Common myeloid progenitor, CD34-positive (primary cell): ENCODE measurements at regions not wholly inside any gene's neighbourhood (a gene's known extent, or its start where the extent isn't known, plus 50 kb on each side); places are given as distances from the start of the nearest gene placed in this dataset.

Source experiments
- CTCF ChIA-PET: fragments of 350-600 bp; sonication (Branson Sonifier 250); formaldehyde crosslinking; loops from one replicate; lab custom pipeline; 2021; ENCODE audit warnings: antibody characterized with exemption; lab: Charles Lee
- POLR2A ChIA-PET: fragments of 350-600 bp; sonication (Branson Sonifier 250); formaldehyde crosslinking; loops from one replicate; lab custom pipeline; 2021; ENCODE audit warnings: antibody characterized with exemption; lab: Charles Lee
- DNase-seq, 3 donors: peaks; one replicate each; pipeline versions ENCODE4 v3.0.0 to v3.0.0-alpha.2; 2013
- H3K27ac ChIP-seq, 2 experiments: 1 replicate in 1 of 2; 2 replicates in 1 of 2; pipeline ENCODE4 v1.7.0; 2013; ENCODE audit warnings: inconsistent platforms in 2 of 2, low read length in 2 of 2, mild to moderate bottlenecking in 2 of 2, low read depth in 1 of 2, moderate library complexity in 1 of 2; ENCODE audit not compliant: severe bottlenecking in 2 of 2, insufficient read depth in 1 of 2, poor library complexity in 1 of 2
- H3K27me3 ChIP-seq, 5 experiments: replicated peaks in 2 of 5; 1 replicate in 3 of 5; 2 replicates in 2 of 5; pipeline versions ENCODE4 v1.6.1 to v1.7.0; 2013; ENCODE audit warnings: low read length in 4 of 5, mild to moderate bottlenecking in 2 of 5, moderate library complexity in 2 of 5, inconsistent platforms in 1 of 5; ENCODE audit not compliant: insufficient read depth in 5 of 5, control insufficient read depth in 4 of 5
- H3K36me3 ChIP-seq, 4 experiments: 1 replicate in 2 of 4; 2 replicates in 2 of 4; pipeline versions ENCODE4 v1.6.1 to v1.7.0; 2013; ENCODE audit warnings: low read length in 3 of 4, control low read depth in 1 of 4, mild to moderate bottlenecking in 1 of 4; ENCODE audit not compliant: control insufficient read depth in 4 of 4, insufficient read depth in 4 of 4
- H3K4me1 ChIP-seq, 4 experiments: 1 replicate in 3 of 4; 2 replicates in 1 of 4; pipeline versions ENCODE4 v1.6.1 to v1.7.1; 2013; ENCODE audit warnings: low read length in 3 of 4, mild to moderate bottlenecking in 3 of 4, control low read depth in 1 of 4, inconsistent platforms in 1 of 4, moderate library complexity in 1 of 4; ENCODE audit not compliant: control insufficient read depth in 4 of 4, insufficient read depth in 4 of 4; ENCODE audit errors: control extremely low read depth in 1 of 4
- H3K4me3 ChIP-seq, 7 experiments: 1 replicate in 4 of 7; 2 replicates in 3 of 7; pipeline versions ENCODE4 v1.5.1 to v1.7.0; 2013; ENCODE audit warnings: mild to moderate bottlenecking in 7 of 7, low read length in 6 of 7, moderate library complexity in 6 of 7, inconsistent platforms in 2 of 7, low read depth in 2 of 7, control low read depth in 1 of 7; ENCODE audit not compliant: insufficient read depth in 4 of 7, control insufficient read depth in 1 of 7; ENCODE audit errors: extremely low read depth in 1 of 7
- H3K9me3 ChIP-seq, 5 experiments: 1 replicate in 4 of 5; 2 replicates in 1 of 5; pipeline versions ENCODE4 v1.6.1 to v1.7.1; 2013; ENCODE audit warnings: low read length in 4 of 5, mild to moderate bottlenecking in 2 of 5, inconsistent platforms in 1 of 5, low read depth in 1 of 5, moderate library complexity in 1 of 5; ENCODE audit not compliant: control insufficient read depth in 4 of 5, insufficient read depth in 2 of 5; ENCODE audit errors: control extremely low read depth in 1 of 5
- WGBS: methylation state at CpG from one replicate; pipeline ENCODE4 v1.1.5; 2013; ENCODE audit not compliant: insufficient coverage; 5-methylcytosine and 5-hydroxymethylcytosine counted together

GRCh38 chr20:24781418-24781980, 167.6 kb upstream of the CST7 start:
- H3K36me3 ChIP-seq: no peaks in the 10 kb centered on the region
- H3K9me3 ChIP-seq: no peaks in the 10 kb centered on the region
- 89% methylated on average over 6 of the region's 8 CpGs for WGBS
- no peaks in the 10 kb centered on the region for H3K27me3 ChIP-seq
- peaks cover 2 to 80% (median 76%) of the 10 kb centered on the region in 4 experiments for H3K4me1 ChIP-seq
- no peak overlapping the region for H3K4me3 ChIP-seq
- peak in 1 of 3 donors; percentile 44 for DNase-seq
- POLR2A ChIA-PET: interaction anchor here (0.6 kb wide), 1 partner anchor 221 kb away, joined by 3 read pairs; no protein-coding TSS in a partner anchor
- CTCF ChIA-PET: interaction anchor here (0.7 to 3.2 kb wide), 15 partner anchors 9 to 633 kb away, joined by 3 to 15 read pairs (median 3); no protein-coding TSS in a partner anchor
- no peak overlapping the region for H3K27ac ChIP-seq

DNA sequence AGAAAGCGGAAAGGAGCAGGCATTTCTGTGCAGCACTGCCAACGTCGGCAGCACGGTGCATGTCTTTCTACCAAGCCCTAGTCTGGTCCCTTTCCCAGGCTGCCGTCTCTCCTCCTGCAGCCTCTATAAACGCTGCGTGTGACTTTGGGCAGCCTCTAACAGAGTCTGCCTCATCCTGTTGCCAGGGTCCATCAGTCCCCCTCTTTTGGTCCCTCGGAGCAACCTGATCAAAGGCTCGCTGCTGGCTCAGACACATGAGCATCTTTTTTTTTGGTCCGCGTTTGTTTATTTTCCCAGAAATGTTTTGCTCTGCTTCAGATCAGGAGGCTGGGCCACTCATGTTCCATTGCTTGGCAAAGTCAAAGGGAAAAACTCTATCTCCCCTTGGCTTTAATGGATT, 166.8 kb upstream of the CST7 start:
- no peak overlapping the region for H3K4me3 ChIP-seq
- no peaks in the 10 kb centered on the region for H3K27me3 ChIP-seq
- H3K27ac ChIP-seq: no peak overlapping the region
- no peaks in the 10 kb centered on the region for H3K9me3 ChIP-seq
- H3K36me3 ChIP-seq: no peaks in the 10 kb centered on the region
- H3K4me1 ChIP-seq: peaks cover 2 to 80% (median 76%) of the 10 kb centered on the region in 4 experiments
- POLR2A ChIA-PET: no interaction called here
- WGBS: 99% methylated on average over 11 of the region's 11 CpGs
- CTCF ChIA-PET: interaction anchor here (0.7 to 2.6 kb wide), 8 partner anchors 9 to 634 kb away, joined by 3 to 10 read pairs (median 4); no protein-coding TSS in a partner anchor
- DNase-seq: no peak

DNA sequence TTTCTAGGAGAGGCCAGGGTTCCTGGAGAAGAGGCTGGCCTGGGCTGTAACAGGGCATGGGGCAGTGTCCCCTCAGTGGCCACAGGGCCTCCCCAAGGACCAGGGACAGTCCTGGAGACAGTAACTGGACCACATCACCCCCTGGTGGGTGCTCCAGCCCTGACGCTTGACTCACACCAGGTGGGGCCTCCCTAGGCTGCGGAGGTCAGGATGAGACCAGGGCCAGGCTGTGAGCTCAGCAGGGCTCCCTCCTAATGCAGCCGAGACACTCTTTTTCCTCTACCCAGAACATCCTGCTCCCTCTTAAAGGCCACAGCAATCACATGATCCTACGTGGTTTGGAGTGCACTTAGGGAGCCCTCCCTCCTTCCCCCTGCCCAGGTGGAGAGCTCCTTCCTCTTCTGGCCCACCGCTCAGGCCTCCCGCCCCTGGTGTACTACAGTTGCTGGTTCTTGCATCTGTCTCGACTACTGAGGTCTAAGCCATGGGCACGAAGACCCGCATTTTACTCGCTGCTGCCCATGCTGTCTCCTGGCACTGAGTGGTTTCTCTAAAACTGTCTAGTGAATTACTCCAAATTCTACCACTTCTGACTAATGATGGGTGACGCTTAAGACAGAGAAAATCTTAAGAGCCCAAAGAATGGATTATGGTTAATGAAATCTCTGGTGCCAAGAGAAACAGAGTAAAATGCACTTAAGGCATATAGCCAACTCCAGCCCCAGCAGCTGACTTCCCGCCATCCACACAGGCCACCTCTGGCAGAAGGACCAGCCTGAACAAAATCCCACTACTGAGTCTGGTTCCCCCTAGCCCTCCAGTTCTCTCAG, 166.1 kb upstream of the CST7 start:
- Histone ChIP-seq H3K9me3 (no peaks in the 10 kb centered on the region), H3K4me1 (peaks cover 2 to 80% (median 73%) of the 10 kb centered on the region in 4 experiments), H3K4me3 (no peak overlapping the region), H3K27ac (no peak overlapping the region), H3K27me3 (no peaks in the 10 kb centered on the region), H3K36me3 (no peaks in the 10 kb centered on the region)
- 44% methylated on average over 9 of the region's 12 CpGs for WGBS
- ChIA-PET POLR2A (no interaction called here), CTCF (interaction anchor here (0.9 to 2.6 kb wide), 9 partner anchors 9 to 148 kb away, joined by 3 to 10 read pairs (median 6); no protein-coding TSS in a partner anchor)
- peak; percentile 44 to 83 (median 75) for DNase-seq

GRCh38 chr20:24783631-24784492, 165.2 kb upstream of the CST7 start:
- H3K36me3 ChIP-seq: no peaks in the 10 kb centered on the region
- no peaks in the 10 kb centered on the region for H3K27me3 ChIP-seq
- POLR2A ChIA-PET: interaction anchor here (0.6 to 1.2 kb wide), 3 partner anchors 10 to 144 kb away, joined by 3 to 6 read pairs (median 5); no protein-coding TSS in a partner anchor
- H3K4me1 ChIP-seq: peaks cover 2 to 74% (median 64%) of the 10 kb centered on the region in 4 experiments
- WGBS: 98% methylated on average over 7 of the region's 9 CpGs
- CTCF ChIA-PET: interaction anchor here (0.7 to 2.6 kb wide), 12 partner anchors 10 to 623 kb away, joined by 3 to 9 read pairs (median 4); no protein-coding TSS in a partner anchor
- no peaks in the 10 kb centered on the region for H3K9me3 ChIP-seq
- H3K4me3 ChIP-seq: no peak overlapping the region
- peak in 2 of 3 donors; percentile 46 to 55 for DNase-seq
- H3K27ac ChIP-seq: no peak overlapping the region

DNA sequence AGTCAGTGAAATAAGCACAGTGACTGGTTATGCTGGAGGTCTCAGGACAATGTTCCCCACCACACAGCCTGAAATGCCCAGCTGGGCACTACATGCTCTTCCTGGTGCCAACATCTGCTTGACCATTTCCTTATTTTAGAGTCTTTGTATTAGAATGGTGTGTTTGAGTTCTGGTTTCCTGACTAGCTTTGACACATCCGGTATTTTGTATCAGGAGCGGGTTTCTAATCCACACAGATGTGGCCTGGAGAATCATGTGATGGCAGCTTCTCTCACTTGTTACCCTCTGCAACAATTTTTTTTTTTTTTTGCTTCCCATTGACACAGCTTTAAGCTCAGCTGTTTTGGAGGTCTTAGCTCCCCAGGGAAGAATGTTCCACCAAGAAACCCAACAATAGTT, 164.5 kb upstream of the CST7 start:
- Histone ChIP-seq H3K4me3 (no peak overlapping the region), H3K27me3 (no peaks in the 10 kb centered on the region), H3K27ac (no peak overlapping the region), H3K9me3 (no peaks in the 10 kb centered on the region), H3K36me3 (no peaks in the 10 kb centered on the region), H3K4me1 (peaks cover 2 to 67% (median 57%) of the 10 kb centered on the region in 4 experiments)
- no CpG with 5 or more reads among the region's 2 CpGs for WGBS
- DNase-seq: peak in 1 of 3 donors; percentile 37
- CTCF ChIA-PET: interaction anchor here (0.7 to 2.6 kb wide), 10 partner anchors 10 to 624 kb away, joined by 3 to 9 read pairs (median 5); no protein-coding TSS in a partner anchor
- POLR2A ChIA-PET: interaction anchor here (0.6 to 1.2 kb wide), 3 partner anchors 9 to 145 kb away, joined by 3 to 6 read pairs (median 5); no protein-coding TSS in a partner anchor
